Caco-2 (cell line): ENCODE measurements at regions not wholly inside any gene's neighbourhood (a gene's known extent, or its start where the extent isn't known, plus 50 kb on each side); places are given as distances from the start of the nearest gene placed in this dataset.

Experiments
- BruUV-seq: library from RNA; stranded (reverse); fragments of 400-500 nt; replicated peaks from 2 replicates; lab custom pipeline; 2021; lab: Mats Ljungman, UMichigan
- CTCF ChIA-PET: fragments of 300-600 bp; sonication (Branson Sonifier 250); formaldehyde crosslinking; loops from one replicate; lab custom pipeline; 2022; ENCODE audit warnings: antibody characterized with exemption; lab: Charles Lee
- POLR2A ChIA-PET: fragments of 300-600 bp; sonication (Branson Sonifier 250); formaldehyde crosslinking; loops from one replicate; lab custom pipeline; 2022; ENCODE audit warnings: antibody characterized with exemption; lab: Charles Lee
- DNase-seq, 2 experiments: peaks; one replicate each; pipeline versions ENCODE4 v3.0.0 to v3.0.0-alpha.2; 2020 to 2022
- H3K27me3 ChIP-seq: replicated peaks from 2 replicates; pipeline ENCODE4 v1.6.0; 2011; ENCODE audit warnings: low read length; ENCODE audit not compliant: control insufficient read depth, insufficient read depth
- H3K36me3 ChIP-seq: 2 replicates; pipeline ENCODE4 v1.5.1; 2011; ENCODE audit warnings: low read length; ENCODE audit not compliant: control insufficient read depth, insufficient read depth
- H3K4me1 ChIP-seq: fragments of 250-450 bp; sonication (Bioruptor Pico); 2 replicates; pipeline ENCODE4 v1.5.1; 2020; ENCODE audit warnings: mild to moderate bottlenecking
- H3K4me3 ChIP-seq: 2 replicates; pipeline ENCODE4 v1.5.1; 2011; ENCODE audit warnings: low read depth, mild to moderate bottlenecking, control low read depth, low read length
- H3K9me3 ChIP-seq: fragments of 250-450 bp; sonication (Bioruptor Pico); 2 replicates; pipeline ENCODE4 v1.5.1; 2020; ENCODE audit warnings: mild to moderate bottlenecking, moderate library complexity
- H3K27ac Mint-ChIP-seq: one replicate; pipeline ENCODE4 v1.8.0; 2022; ENCODE audit warnings: mixed read lengths; ENCODE audit not compliant: unreplicated experiment
- H3K27me3 Mint-ChIP-seq: one replicate; pipeline ENCODE4 v1.8.0; 2022; ENCODE audit warnings: mixed read lengths; ENCODE audit not compliant: insufficient read depth, unreplicated experiment
- H3K36me3 Mint-ChIP-seq: one replicate; pipeline ENCODE4 v1.8.0; 2022; ENCODE audit warnings: mild to moderate bottlenecking, mixed read lengths; ENCODE audit not compliant: insufficient read depth, unreplicated experiment
- H3K4me1 Mint-ChIP-seq: one replicate; pipeline ENCODE4 v1.8.0; 2022; ENCODE audit warnings: low read depth, mixed read lengths; ENCODE audit not compliant: unreplicated experiment
- H3K4me3 Mint-ChIP-seq: one replicate; pipeline ENCODE4 v1.8.0; 2022; ENCODE audit warnings: mild to moderate bottlenecking, moderate library complexity, mixed read lengths; ENCODE audit not compliant: unreplicated experiment
- H3K9me3 Mint-ChIP-seq: one replicate; pipeline ENCODE4 v1.8.0; 2022; ENCODE audit warnings: mixed read lengths; ENCODE audit not compliant: unreplicated experiment
- intact Hi-C: fragments of 100-400 bp; cut with micrococcal nuclease; formaldehyde crosslinking; loops from one replicate; pipeline ENCODE4 v1.10.0; 2022; ENCODE audit not compliant: unreplicated experiment
- TF ChIP-seq, protein P1 (sequence below), 2 experiments: fragments of 200-600 bp in 1 of 2; IDR thresholded peaks; 1 replicate in 1 of 2; 2 replicates in 1 of 2; pipeline versions ENCODE4 v1.5.1 to v1.8.0; 2011 to 2022; ENCODE audit warnings: antibody characterized with exemption in 1 of 2, control low read depth in 1 of 2, inconsistent platforms in 1 of 2, low read depth in 1 of 2, low read length in 1 of 2, mild to moderate bottlenecking in 1 of 2, moderate library complexity in 1 of 2; ENCODE audit not compliant: insufficient read depth in 1 of 2, severe bottlenecking in 1 of 2, unreplicated experiment in 1 of 2

DNA sequence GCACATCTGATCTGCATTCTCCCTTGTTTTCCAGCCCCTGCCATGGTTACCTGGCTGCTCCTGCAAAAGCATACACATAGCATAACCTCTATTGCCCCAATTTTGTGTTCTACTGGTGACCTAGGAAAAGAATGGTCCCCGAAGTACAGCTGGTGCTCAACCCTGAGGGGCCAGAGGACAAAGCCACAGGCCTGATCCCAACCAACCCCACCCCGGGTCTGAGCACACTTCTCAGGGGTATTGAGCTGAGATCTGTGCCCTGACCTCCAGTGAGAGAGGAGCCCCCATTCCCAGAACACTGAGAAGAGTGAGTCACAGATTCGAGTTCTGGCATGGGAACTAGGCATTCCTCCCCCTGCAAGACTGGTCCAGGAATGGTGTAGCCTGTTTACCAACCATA lies 465.5 kb upstream of the ACTRT1 start:
- TF ChIP-seq, protein P1, sequence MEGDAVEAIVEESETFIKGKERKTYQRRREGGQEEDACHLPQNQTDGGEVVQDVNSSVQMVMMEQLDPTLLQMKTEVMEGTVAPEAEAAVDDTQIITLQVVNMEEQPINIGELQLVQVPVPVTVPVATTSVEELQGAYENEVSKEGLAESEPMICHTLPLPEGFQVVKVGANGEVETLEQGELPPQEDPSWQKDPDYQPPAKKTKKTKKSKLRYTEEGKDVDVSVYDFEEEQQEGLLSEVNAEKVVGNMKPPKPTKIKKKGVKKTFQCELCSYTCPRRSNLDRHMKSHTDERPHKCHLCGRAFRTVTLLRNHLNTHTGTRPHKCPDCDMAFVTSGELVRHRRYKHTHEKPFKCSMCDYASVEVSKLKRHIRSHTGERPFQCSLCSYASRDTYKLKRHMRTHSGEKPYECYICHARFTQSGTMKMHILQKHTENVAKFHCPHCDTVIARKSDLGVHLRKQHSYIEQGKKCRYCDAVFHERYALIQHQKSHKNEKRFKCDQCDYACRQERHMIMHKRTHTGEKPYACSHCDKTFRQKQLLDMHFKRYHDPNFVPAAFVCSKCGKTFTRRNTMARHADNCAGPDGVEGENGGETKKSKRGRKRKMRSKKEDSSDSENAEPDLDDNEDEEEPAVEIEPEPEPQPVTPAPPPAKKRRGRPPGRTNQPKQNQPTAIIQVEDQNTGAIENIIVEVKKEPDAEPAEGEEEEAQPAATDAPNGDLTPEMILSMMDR (IDR thresholded peaks at IDR 0.05; ENCODE audit: insufficient read depth in 1 of 2, low read depth in 1 of 2, low read length in 1 of 2, severe bottlenecking in 1 of 2, unreplicated experiment in 1 of 2) = no peak
- no peaks in the 10 kb centered on the region for H3K4me1 ChIP-seq
- BruUV-seq = no TSS peak
- no peak for DNase-seq
- ChIA-PET CTCF (no interaction called here), POLR2A (no interaction called here)
- H3K4me3 ChIP-seq = no peak overlapping the region
- Mint-ChIP-seq H3K27me3 (peaks cover 3% of the 10 kb centered on the region), H3K4me3 (no peak overlapping the region), H3K36me3 (no peaks in the 10 kb centered on the region), H3K4me1 (no peaks in the 10 kb centered on the region), H3K9me3 (no peaks in the 10 kb centered on the region), H3K27ac (no peak overlapping the region)
- intact Hi-C loops = loop anchor here (1.0 kb wide), 1 partner anchor 266 kb away; no protein-coding TSS in a partner anchor
- no peaks in the 10 kb centered on the region for H3K9me3 ChIP-seq
- H3K36me3 ChIP-seq = no peaks in the 10 kb centered on the region
- H3K27me3 ChIP-seq = no peaks in the 10 kb centered on the region

DNA sequence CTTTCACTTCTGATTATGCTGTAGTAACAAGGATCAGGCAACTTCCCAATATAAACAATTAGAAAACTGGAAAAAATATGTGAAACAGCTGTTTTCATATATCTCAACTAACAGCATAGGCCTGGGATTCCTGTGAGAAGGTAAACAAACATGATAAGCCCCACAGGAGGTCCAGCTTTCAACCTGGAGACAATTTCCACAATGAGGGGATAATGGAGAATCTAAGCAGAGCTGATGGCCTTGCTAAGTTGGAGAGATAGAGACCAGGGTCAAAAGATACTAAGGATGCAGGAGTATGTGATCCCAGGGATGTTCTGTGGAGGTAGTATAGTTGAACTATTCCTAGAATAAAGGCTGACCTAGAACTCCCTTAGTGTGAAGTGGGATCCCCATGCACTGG lies 452.3 kb upstream of the ACTRT1 start:
- no peaks in the 10 kb centered on the region for H3K36me3 Mint-ChIP-seq
- H3K9me3 ChIP-seq = no peaks in the 10 kb centered on the region
- POLR2A ChIA-PET = no interaction called here
- H3K4me1 ChIP-seq = no peaks in the 10 kb centered on the region
- no peaks in the 10 kb centered on the region for H3K27me3 Mint-ChIP-seq
- H3K4me3 Mint-ChIP-seq = no peak overlapping the region
- no peak overlapping the region for H3K4me3 ChIP-seq
- no TSS peak for BruUV-seq
- CTCF ChIA-PET = no interaction called here
- no peak overlapping the region for H3K27ac Mint-ChIP-seq
- intact Hi-C loops = no loop called here
- TF ChIP-seq, protein P1 (IDR thresholded peaks at IDR 0.05; ENCODE audit: insufficient read depth in 1 of 2, low read depth in 1 of 2, low read length in 1 of 2, severe bottlenecking in 1 of 2, unreplicated experiment in 1 of 2) = no peak
- H3K27me3 ChIP-seq = no peaks in the 10 kb centered on the region
- no peak for DNase-seq
- no peaks in the 10 kb centered on the region for H3K36me3 ChIP-seq
- no peaks in the 10 kb centered on the region for H3K4me1 Mint-ChIP-seq
- H3K9me3 Mint-ChIP-seq = no peaks in the 10 kb centered on the region

DNA sequence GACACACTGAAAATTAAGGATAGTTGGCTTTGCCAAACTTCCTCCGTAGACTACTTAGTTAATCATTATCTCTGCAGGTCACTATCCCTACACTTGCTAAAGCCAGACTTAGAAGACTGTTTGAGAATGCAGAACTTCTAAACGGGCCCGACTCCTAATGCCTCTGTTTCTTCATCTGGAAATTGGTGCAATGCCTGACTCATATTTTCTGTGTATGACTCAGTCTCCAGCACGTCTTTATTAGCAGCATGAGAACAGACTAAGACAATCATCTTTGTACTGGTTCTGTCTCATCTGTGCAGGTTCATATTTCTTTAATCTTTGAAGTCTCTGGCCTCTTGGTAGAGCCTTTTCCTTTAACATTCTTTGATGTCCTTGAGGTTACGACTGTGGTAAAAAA lies 411.9 kb upstream of the ACTRT1 start:
- H3K27me3 ChIP-seq = no peaks in the 10 kb centered on the region

More for the DNA sequence above, 411.9 kb upstream of the ACTRT1 start:
- no peaks in the 10 kb centered on the region for H3K9me3 ChIP-seq
- no peaks in the 10 kb centered on the region for H3K36me3 ChIP-seq
- Mint-ChIP-seq H3K36me3 (no peaks in the 10 kb centered on the region), H3K27me3 (peaks cover 3% of the 10 kb centered on the region), H3K4me1 (no peaks in the 10 kb centered on the region), H3K27ac (no peak overlapping the region), H3K9me3 (peaks cover 10% of the 10 kb centered on the region), H3K4me3 (no peak overlapping the region)
- no peak overlapping the region for H3K4me3 ChIP-seq
- H3K4me1 ChIP-seq = no peaks in the 10 kb centered on the region
- no TSS peak for BruUV-seq
- no peak for DNase-seq
- ChIA-PET CTCF (no interaction called here), POLR2A (no interaction called here)
- intact Hi-C loops = loop anchor here (5.0 to 10.0 kb wide), 2 partner anchors 318 to 511 kb away; no protein-coding TSS in a partner anchor
- TF ChIP-seq, protein P1 (IDR thresholded peaks at IDR 0.05; ENCODE audit: insufficient read depth in 1 of 2, low read depth in 1 of 2, low read length in 1 of 2, severe bottlenecking in 1 of 2, unreplicated experiment in 1 of 2) = no peak
